GM12874 (cell line): ENCODE measurements at regions not wholly inside any gene's neighbourhood (a gene's known extent, or its start where the extent isn't known, plus 50 kb on each side); places are given as distances from the start of the nearest gene placed in this dataset.

ENCODE experiments used
- TF ChIP-seq, protein P1 (sequence below): IDR thresholded peaks from 2 replicates; pipeline ENCODE4 v1.5.1; 2011; ENCODE audit warnings: low read depth, mild to moderate bottlenecking, control low read depth, low read length, moderate library complexity; ENCODE audit not compliant: insufficient read depth

GRCh38 chr5:60014331-60014730, 120.8 kb upstream of the PDE4D start:
- TF ChIP-seq, protein P1, sequence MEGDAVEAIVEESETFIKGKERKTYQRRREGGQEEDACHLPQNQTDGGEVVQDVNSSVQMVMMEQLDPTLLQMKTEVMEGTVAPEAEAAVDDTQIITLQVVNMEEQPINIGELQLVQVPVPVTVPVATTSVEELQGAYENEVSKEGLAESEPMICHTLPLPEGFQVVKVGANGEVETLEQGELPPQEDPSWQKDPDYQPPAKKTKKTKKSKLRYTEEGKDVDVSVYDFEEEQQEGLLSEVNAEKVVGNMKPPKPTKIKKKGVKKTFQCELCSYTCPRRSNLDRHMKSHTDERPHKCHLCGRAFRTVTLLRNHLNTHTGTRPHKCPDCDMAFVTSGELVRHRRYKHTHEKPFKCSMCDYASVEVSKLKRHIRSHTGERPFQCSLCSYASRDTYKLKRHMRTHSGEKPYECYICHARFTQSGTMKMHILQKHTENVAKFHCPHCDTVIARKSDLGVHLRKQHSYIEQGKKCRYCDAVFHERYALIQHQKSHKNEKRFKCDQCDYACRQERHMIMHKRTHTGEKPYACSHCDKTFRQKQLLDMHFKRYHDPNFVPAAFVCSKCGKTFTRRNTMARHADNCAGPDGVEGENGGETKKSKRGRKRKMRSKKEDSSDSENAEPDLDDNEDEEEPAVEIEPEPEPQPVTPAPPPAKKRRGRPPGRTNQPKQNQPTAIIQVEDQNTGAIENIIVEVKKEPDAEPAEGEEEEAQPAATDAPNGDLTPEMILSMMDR: no peak

DNA sequence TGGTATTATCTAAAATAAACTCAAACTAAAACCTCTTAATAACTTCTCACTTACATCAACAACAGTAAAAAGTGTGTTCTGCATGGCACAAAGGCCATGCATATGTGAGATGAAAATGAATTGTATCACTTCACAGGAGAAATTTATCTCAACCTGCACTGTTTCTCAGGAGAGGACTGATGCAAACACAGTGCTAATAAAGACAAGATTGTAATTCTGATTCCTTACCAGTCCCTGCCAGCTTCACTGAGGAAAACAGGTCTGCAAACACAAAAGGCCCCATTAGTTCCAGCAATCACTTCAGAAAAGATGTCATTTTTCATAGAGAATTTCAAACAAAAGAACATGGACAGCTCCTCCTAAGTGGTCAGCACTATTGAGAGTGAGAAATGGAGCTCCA, 117.3 kb upstream of the PDE4D start:
- TF ChIP-seq, protein P1: no peak

- TF ChIP-seq, protein P1: no peak
Observed at GRCh38 chr5:60010328-60010727, 116.8 kb upstream of the PDE4D start.

DNA sequence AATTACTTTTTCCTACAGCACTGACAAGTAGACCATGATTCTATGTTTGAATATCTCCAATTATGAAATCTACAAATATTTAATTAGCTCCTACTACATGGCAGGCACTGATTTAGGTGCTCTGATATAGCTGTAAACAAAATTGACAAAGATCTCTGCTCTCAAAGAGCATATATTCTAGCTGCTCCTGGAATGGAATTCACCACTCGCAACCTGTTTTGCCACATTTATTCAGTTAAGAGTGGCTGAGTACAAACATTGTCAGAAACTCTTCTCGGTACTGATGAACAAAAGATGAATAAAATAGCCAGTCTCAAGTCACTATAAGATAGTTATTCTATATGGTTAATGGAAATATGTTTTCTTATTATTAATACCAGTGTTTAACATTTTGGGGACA, 114.2 kb upstream of the PDE4D start:
- TF ChIP-seq, protein P1: no peak

GRCh38 chr5:59999056-59999455, 105.5 kb upstream of the PDE4D start:
- TF ChIP-seq, protein P1: no peak

- TF ChIP-seq, protein P1: no peak
Observed at GRCh38 chr5:59992206-59992605, 98.7 kb upstream of the PDE4D start.

- TF ChIP-seq, protein P1: no peak
Observed at GRCh38 chr5:59988396-59988795, 94.9 kb upstream of the PDE4D start.

GRCh38 chr5:59976342-59976741, 82.8 kb upstream of the PDE4D start:
- TF ChIP-seq, protein P1: no peak
